H9 (cell line): ENCODE measurements at regions not wholly inside any gene's neighbourhood (a gene's known extent, or its start where the extent isn't known, plus 50 kb on each side); places are given as distances from the start of the nearest gene placed in this dataset.

Experiments used
- DNase-seq: peaks from one replicate; pipeline ENCODE4 v3.0.0-alpha.2; 2017
- H2AFZ ChIP-seq: one replicate; pipeline ENCODE4 v1.6.1; 2013; ENCODE audit warnings: mild to moderate bottlenecking, low read length, control low read depth, moderate library complexity
- H2AK5ac ChIP-seq: 2 replicates; pipeline ENCODE4 v1.6.1; 2013; ENCODE audit warnings: low read length, control low read depth, mixed read lengths; ENCODE audit not compliant: insufficient read length
- H2BK120ac ChIP-seq: one replicate; pipeline ENCODE4 v1.6.1; 2013; ENCODE audit warnings: low read depth, mild to moderate bottlenecking, low read length, control low read depth, inconsistent platforms; ENCODE audit not compliant: poor library complexity, severe bottlenecking
- H2BK12ac ChIP-seq: 2 replicates; pipeline ENCODE4 v1.6.1; 2013; ENCODE audit warnings: low read length, control low read depth, mixed read lengths, low read depth; ENCODE audit not compliant: insufficient read length
- H2BK15ac ChIP-seq: 2 replicates; pipeline ENCODE4 v1.6.1; 2013; ENCODE audit warnings: low read depth, low read length, control low read depth
- H2BK20ac ChIP-seq: one replicate; pipeline ENCODE4 v1.6.1; 2013; ENCODE audit warnings: low read depth, mild to moderate bottlenecking, low read length, control low read depth, inconsistent platforms; ENCODE audit not compliant: poor library complexity, severe bottlenecking
- H2BK5ac ChIP-seq: 2 replicates; pipeline ENCODE4 v1.6.1; 2013; ENCODE audit warnings: low read length, control low read depth, mixed read lengths; ENCODE audit not compliant: insufficient read length
- H3K14ac ChIP-seq: 2 replicates; pipeline ENCODE4 v1.6.1; 2013; ENCODE audit warnings: low read length, control low read depth; ENCODE audit not compliant: insufficient read depth
- H3K18ac ChIP-seq: 2 replicates; pipeline ENCODE4 v1.6.1; 2013; ENCODE audit warnings: low read depth, mild to moderate bottlenecking, mixed read lengths, low read length, control low read depth; ENCODE audit not compliant: insufficient read length
- H3K23ac ChIP-seq: 2 replicates; pipeline ENCODE4 v1.6.1; 2013; ENCODE audit warnings: low read length, control low read depth, mixed read lengths, low read depth; ENCODE audit not compliant: insufficient read length
- H3K23me2 ChIP-seq: 2 replicates; pipeline ENCODE4 v1.6.1; 2013; ENCODE audit warnings: low read depth, mild to moderate bottlenecking, mixed read lengths, low read length, control low read depth; ENCODE audit not compliant: insufficient read length, poor library complexity, severe bottlenecking
- H3K27ac ChIP-seq: 2 replicates; pipeline ENCODE4 v1.5.1; 2013; ENCODE audit warnings: low read length, control low read depth, mixed read lengths, low read depth; ENCODE audit not compliant: insufficient read length
- H3K27me3 ChIP-seq: 2 replicates; pipeline ENCODE4 v1.6.1; 2013; ENCODE audit warnings: low read length, control low read depth, inconsistent platforms; ENCODE audit not compliant: insufficient read depth
- H3K4ac ChIP-seq: 2 replicates; pipeline ENCODE4 v1.6.1; 2013; ENCODE audit warnings: low read depth, mild to moderate bottlenecking, control low read depth, inconsistent platforms, low read length, moderate library complexity
- H3K4me1 ChIP-seq: 2 replicates; pipeline ENCODE4 v1.6.1; 2013; ENCODE audit warnings: low read length, control low read depth, inconsistent platforms; ENCODE audit not compliant: insufficient read depth
- H3K4me2 ChIP-seq: 2 replicates; pipeline ENCODE4 v1.6.1; 2013; ENCODE audit warnings: low read length, control low read depth, mixed read lengths; ENCODE audit not compliant: insufficient read length, insufficient read depth
- H3K56ac ChIP-seq: 2 replicates; pipeline ENCODE4 v1.6.1; 2013; ENCODE audit warnings: low read depth, mild to moderate bottlenecking, mixed read lengths, low read length, control low read depth; ENCODE audit not compliant: insufficient read length
- H3K79me1 ChIP-seq: 2 replicates; pipeline ENCODE4 v1.6.1; 2013; ENCODE audit warnings: low read depth, mild to moderate bottlenecking, moderate library complexity, low read length, control low read depth, inconsistent platforms; ENCODE audit not compliant: insufficient read depth, poor library complexity, severe bottlenecking
- H3K79me2 ChIP-seq: 2 replicates; pipeline ENCODE4 v1.6.1; 2013; ENCODE audit warnings: low read length, control low read depth, inconsistent platforms; ENCODE audit not compliant: insufficient read depth
- H3K9ac ChIP-seq: 2 replicates; pipeline ENCODE4 v1.6.1; 2013; ENCODE audit warnings: low read length, control low read depth, mixed read lengths; ENCODE audit not compliant: insufficient read length; ENCODE audit errors: extremely low read depth
- H3K9me3 ChIP-seq: one replicate; pipeline ENCODE4 v1.6.1; 2013; ENCODE audit warnings: low read depth, low read length, inconsistent platforms; ENCODE audit not compliant: control insufficient read depth
- H3T11ph ChIP-seq: one replicate; pipeline ENCODE4 v1.6.1; 2013; ENCODE audit warnings: mild to moderate bottlenecking, low read length, control low read depth, inconsistent platforms
- H4K20me1 ChIP-seq: one replicate; pipeline ENCODE4 v1.6.1; 2013; ENCODE audit not compliant: control insufficient read depth, insufficient read length, insufficient read depth
- H4K5ac ChIP-seq: 2 replicates; pipeline ENCODE4 v1.6.1; 2013; ENCODE audit warnings: low read depth, mild to moderate bottlenecking, mixed read lengths, low read length, control low read depth; ENCODE audit not compliant: insufficient read length
- H4K8ac ChIP-seq: replicated peaks from 2 replicates; pipeline ENCODE4 v1.6.1; 2013; ENCODE audit warnings: low read length, control low read depth, mixed read lengths, low read depth; ENCODE audit not compliant: insufficient read length
- H4K91ac ChIP-seq: 2 replicates; pipeline ENCODE4 v1.6.1; 2013; ENCODE audit warnings: low read depth, mild to moderate bottlenecking, moderate library complexity, mixed read lengths, low read length, control low read depth; ENCODE audit not compliant: insufficient read length
- H3K27ac Mint-ChIP-seq, 3 experiments: 2 replicates in 2 of 3; 3 replicates in 1 of 3; pipeline ENCODE4 v1.8.0; 2020 to 2021; ENCODE audit warnings: mixed read lengths in 3 of 3, mild to moderate bottlenecking in 1 of 3, moderate library complexity in 1 of 3
- H3K27me3 Mint-ChIP-seq: 2 replicates; pipeline ENCODE4 v1.8.0; 2021; ENCODE audit warnings: low read depth, mild to moderate bottlenecking, moderate library complexity, mixed read lengths
- H3K36me3 Mint-ChIP-seq, 3 experiments: 2 replicates in 2 of 3; 3 replicates in 1 of 3; pipeline ENCODE4 v1.8.0; 2020 to 2021; ENCODE audit warnings: low read depth in 3 of 3, mixed read lengths in 3 of 3; ENCODE audit not compliant: insufficient read depth in 1 of 3
- H3K4me1 Mint-ChIP-seq, 2 experiments: 2 replicates each; pipeline ENCODE4 v1.8.0; 2020; ENCODE audit warnings: mixed read lengths in 2 of 2
- H3K4me3 Mint-ChIP-seq, 2 experiments: 2 replicates in 1 of 2; 3 replicates in 1 of 2; pipeline ENCODE4 v1.8.0; 2020 to 2021; ENCODE audit warnings: mild to moderate bottlenecking in 2 of 2, mixed read lengths in 2 of 2, moderate library complexity in 1 of 2
- H3K9me3 Mint-ChIP-seq, 2 experiments: 2 replicates in 1 of 2; 3 replicates in 1 of 2; pipeline ENCODE4 v1.8.0; 2020; ENCODE audit warnings: mild to moderate bottlenecking in 2 of 2, mixed read lengths in 2 of 2, moderate library complexity in 1 of 2
- WGBS: extraction: QIAGEN DNeasy Blood & Tissue Kit; methylation state at CpG from one replicate; pipeline ENCODE4 v1.1.7; 2013; ENCODE audit warnings: missing lambda C conversion rate, low lambda C conversion rate, mixed read lengths; ENCODE audit not compliant: insufficient read length; ENCODE audit errors: extremely low coverage; 5-methylcytosine and 5-hydroxymethylcytosine counted together
- TF ChIP-seq, protein P1 (sequence below): fragments of 200-600 bp; sonication (generic); conservative IDR thresholded peaks from 3 replicates; pipeline ENCODE4 v1.8.0; 2021; ENCODE audit warnings: antibody characterized with exemption, mild to moderate bottlenecking

DNA sequence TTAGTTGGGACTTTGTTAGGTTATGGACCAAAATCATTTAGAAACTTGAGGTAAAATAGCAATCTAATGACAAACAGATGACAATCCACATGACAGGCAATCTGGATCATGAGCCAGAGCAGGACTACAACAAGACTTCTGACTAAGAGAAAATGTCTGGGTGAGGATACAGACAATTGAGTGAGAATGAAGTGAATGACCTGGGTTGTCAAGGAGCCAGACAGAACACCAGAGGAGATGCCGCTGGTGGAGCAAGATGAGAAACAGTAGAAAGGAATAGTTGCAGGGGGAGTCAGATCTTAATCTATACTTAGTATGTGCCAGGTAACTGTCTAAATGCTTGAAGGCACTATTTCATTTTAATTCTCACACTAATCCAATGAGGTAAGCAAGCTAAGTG lies 277.8 kb downstream of the PRELID2 start:
- H2BK15ac ChIP-seq, result no peak overlapping the region
- H4K5ac ChIP-seq, result no peak overlapping the region
- no peak overlapping the region for H2AFZ ChIP-seq
- H3K14ac ChIP-seq, result no peak overlapping the region
- H3K27ac ChIP-seq, result no peak overlapping the region
- H3K4ac ChIP-seq, result no peak overlapping the region
- Mint-ChIP-seq H3K4me3 (no peak overlapping the region), H3K4me1 (no peaks in the 10 kb centered on the region), H3K36me3 (no peaks in the 10 kb centered on the region), H3K27me3 (no peaks in the 10 kb centered on the region), H3K27ac (no peak overlapping the region), H3K9me3 (no peaks in the 10 kb centered on the region)
- no peak overlapping the region for H2BK120ac ChIP-seq
- H3K23me2 ChIP-seq, result no peaks in the 10 kb centered on the region
- no peak overlapping the region for H2BK20ac ChIP-seq
- no peak overlapping the region for H4K91ac ChIP-seq
- H4K20me1 ChIP-seq, result no peaks in the 10 kb centered on the region
- WGBS, result no CpG with 5 or more reads among the region's 1 CpG
- no peaks in the 10 kb centered on the region for H3K4me1 ChIP-seq
- H2BK5ac ChIP-seq, result no peak overlapping the region
- H3K27me3 ChIP-seq, result no peaks in the 10 kb centered on the region
- H3K23ac ChIP-seq, result no peak overlapping the region
- H3K4me2 ChIP-seq, result no peak overlapping the region
- no peak overlapping the region for H3K18ac ChIP-seq
- H2BK12ac ChIP-seq, result no peak overlapping the region
- TF ChIP-seq, protein P1, sequence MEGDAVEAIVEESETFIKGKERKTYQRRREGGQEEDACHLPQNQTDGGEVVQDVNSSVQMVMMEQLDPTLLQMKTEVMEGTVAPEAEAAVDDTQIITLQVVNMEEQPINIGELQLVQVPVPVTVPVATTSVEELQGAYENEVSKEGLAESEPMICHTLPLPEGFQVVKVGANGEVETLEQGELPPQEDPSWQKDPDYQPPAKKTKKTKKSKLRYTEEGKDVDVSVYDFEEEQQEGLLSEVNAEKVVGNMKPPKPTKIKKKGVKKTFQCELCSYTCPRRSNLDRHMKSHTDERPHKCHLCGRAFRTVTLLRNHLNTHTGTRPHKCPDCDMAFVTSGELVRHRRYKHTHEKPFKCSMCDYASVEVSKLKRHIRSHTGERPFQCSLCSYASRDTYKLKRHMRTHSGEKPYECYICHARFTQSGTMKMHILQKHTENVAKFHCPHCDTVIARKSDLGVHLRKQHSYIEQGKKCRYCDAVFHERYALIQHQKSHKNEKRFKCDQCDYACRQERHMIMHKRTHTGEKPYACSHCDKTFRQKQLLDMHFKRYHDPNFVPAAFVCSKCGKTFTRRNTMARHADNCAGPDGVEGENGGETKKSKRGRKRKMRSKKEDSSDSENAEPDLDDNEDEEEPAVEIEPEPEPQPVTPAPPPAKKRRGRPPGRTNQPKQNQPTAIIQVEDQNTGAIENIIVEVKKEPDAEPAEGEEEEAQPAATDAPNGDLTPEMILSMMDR, result no peak
- H3K56ac ChIP-seq, result no peak overlapping the region
- no peak overlapping the region for H4K8ac ChIP-seq
- H3K79me2 ChIP-seq, result no peaks in the 10 kb centered on the region
- H3K9me3 ChIP-seq, result no peaks in the 10 kb centered on the region
- H3T11ph ChIP-seq, result no peak overlapping the region
- no peak overlapping the region for H3K9ac ChIP-seq
- H3K79me1 ChIP-seq, result no peaks in the 10 kb centered on the region
- H2AK5ac ChIP-seq, result no peak overlapping the region
- no peak for DNase-seq
